ENCODE measurements at regions not wholly inside any gene's neighbourhood (a gene's known extent, or its start where the extent isn't known, plus 50 kb on each side); places are given as distances from the start of the nearest gene placed in this dataset.

DNA sequence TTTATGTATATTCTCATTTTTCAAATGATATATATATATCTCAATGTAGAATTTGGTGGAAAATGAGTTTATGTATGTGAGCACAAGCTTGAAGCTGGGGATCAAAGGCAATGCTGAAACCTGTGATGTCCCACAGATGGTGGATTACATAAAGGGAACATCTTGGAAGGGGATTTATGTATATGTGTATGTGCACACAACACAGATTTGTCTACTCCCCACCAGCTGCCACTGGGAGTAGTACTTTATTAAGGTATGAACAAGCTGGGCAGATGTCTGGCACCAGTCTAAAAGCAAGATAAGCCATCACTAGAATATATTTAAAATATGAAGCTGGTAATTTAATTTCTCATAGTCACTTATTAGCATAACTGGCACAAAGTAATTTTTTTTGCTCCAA, 895.6 kb downstream of the SLC6A15 start:
- no peak for TF ChIP-seq EZH2phosphoT487 (IDR thresholded peaks at IDR 0.05; ENCODE audit: low read depth)
- TF ChIP-seq, protein P1, sequence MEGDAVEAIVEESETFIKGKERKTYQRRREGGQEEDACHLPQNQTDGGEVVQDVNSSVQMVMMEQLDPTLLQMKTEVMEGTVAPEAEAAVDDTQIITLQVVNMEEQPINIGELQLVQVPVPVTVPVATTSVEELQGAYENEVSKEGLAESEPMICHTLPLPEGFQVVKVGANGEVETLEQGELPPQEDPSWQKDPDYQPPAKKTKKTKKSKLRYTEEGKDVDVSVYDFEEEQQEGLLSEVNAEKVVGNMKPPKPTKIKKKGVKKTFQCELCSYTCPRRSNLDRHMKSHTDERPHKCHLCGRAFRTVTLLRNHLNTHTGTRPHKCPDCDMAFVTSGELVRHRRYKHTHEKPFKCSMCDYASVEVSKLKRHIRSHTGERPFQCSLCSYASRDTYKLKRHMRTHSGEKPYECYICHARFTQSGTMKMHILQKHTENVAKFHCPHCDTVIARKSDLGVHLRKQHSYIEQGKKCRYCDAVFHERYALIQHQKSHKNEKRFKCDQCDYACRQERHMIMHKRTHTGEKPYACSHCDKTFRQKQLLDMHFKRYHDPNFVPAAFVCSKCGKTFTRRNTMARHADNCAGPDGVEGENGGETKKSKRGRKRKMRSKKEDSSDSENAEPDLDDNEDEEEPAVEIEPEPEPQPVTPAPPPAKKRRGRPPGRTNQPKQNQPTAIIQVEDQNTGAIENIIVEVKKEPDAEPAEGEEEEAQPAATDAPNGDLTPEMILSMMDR (IDR thresholded peaks at IDR 0.05; ENCODE audit: low read depth, low read length): no peak

DNA sequence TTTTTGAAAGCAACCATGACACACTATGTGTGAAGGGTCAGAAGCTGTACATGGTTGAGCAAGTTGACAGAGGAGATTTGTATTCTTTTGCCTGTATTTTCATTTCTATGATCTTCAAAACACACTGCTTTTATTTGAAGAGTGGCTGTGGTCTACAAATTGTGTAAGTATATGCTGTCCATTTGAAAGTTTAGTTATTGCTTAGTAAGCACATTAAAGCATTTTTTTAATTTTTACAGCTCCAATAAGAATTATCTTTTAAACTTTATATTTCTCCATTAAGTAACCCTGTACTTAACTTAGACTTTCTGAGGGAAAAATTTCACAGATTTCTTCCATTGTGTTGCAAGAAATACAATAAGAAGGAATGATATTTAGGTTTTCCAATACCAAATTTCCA, 915.2 kb downstream of the SLC6A15 start:
- TF ChIP-seq EZH2phosphoT487 (IDR thresholded peaks at IDR 0.05; ENCODE audit: low read depth): no peak
- TF ChIP-seq, protein P1 (IDR thresholded peaks at IDR 0.05; ENCODE audit: low read depth, low read length): no peak
- no peaks in the 10 kb centered on the region for H3K9me3 ChIP-seq (ENCODE audit: insufficient read depth, low read length)
- no peaks in the 10 kb centered on the region for H4K20me1 ChIP-seq (ENCODE audit: insufficient read depth, low read length)
- no peak overlapping the region for H3K4me3 ChIP-seq (ENCODE audit: low read length)
- no peak overlapping the region for H3K4me2 ChIP-seq (ENCODE audit: low read length)
- no peaks in the 10 kb centered on the region for H3K36me3 ChIP-seq (replicated peaks; ENCODE audit: low read depth, low read length)
- no peaks in the 10 kb centered on the region for H3K79me2 ChIP-seq (ENCODE audit: low read length)
- H3K4me1 ChIP-seq (ENCODE audit: low read length): no peaks in the 10 kb centered on the region
- H2AFZ ChIP-seq (ENCODE audit: low read depth, low read length): no peak overlapping the region
- no peaks in the 10 kb centered on the region for H3K27me3 ChIP-seq (ENCODE audit: low read depth, low read length)
- H3K27ac ChIP-seq (ENCODE audit: low read length): no peak overlapping the region
- H3K9ac ChIP-seq (ENCODE audit: low read length): no peak overlapping the region

More for the DNA sequence above, 895.6 kb downstream of the SLC6A15 start:
- Histone ChIP-seq H3K4me2 (ENCODE audit: low read length) (no peak overlapping the region), H3K36me3 (replicated peaks; ENCODE audit: low read depth, low read length) (no peaks in the 10 kb centered on the region), H3K27me3 (ENCODE audit: low read depth, low read length) (no peaks in the 10 kb centered on the region), H3K4me1 (ENCODE audit: low read length) (no peaks in the 10 kb centered on the region), H3K27ac (ENCODE audit: low read length) (no peak overlapping the region), H2AFZ (ENCODE audit: low read depth, low read length) (no peak overlapping the region), H3K9me3 (ENCODE audit: insufficient read depth, low read length) (no peaks in the 10 kb centered on the region), H3K9ac (ENCODE audit: low read length) (no peak overlapping the region), H3K79me2 (ENCODE audit: low read length) (no peaks in the 10 kb centered on the region), H3K4me3 (ENCODE audit: low read length) (no peak overlapping the region), H4K20me1 (ENCODE audit: insufficient read depth, low read length) (no peaks in the 10 kb centered on the region)

DNA sequence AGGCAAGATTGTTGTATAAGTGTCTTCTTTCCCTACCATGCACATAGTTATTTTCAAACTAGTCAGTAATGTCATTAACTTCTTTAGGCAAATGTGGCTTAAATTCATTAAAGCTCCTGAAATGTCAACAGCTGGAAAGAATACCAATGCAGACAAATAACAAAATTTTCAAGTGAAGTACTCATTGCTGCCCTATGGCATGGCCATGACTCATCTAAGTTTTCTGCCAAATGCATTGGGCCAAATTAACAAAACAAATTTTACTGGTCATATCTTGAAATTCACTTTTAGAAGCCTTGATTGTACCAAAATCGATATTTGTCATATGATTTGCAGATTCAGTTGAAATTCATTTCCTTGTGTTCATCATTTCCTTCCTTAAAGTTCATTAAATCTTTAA, 915.9 kb downstream of the SLC6A15 start:
- no peak overlapping the region for H3K4me2 ChIP-seq (ENCODE audit: low read length)
- H3K9ac ChIP-seq (ENCODE audit: low read length): no peak overlapping the region
- H3K4me3 ChIP-seq (ENCODE audit: low read length): no peak overlapping the region
- H3K79me2 ChIP-seq (ENCODE audit: low read length): no peaks in the 10 kb centered on the region
- no peak overlapping the region for H3K27ac ChIP-seq (ENCODE audit: low read length)
- H4K20me1 ChIP-seq (ENCODE audit: insufficient read depth, low read length): no peaks in the 10 kb centered on the region
- H3K27me3 ChIP-seq (ENCODE audit: low read depth, low read length): no peaks in the 10 kb centered on the region
- no peaks in the 10 kb centered on the region for H3K36me3 ChIP-seq (replicated peaks; ENCODE audit: low read depth, low read length)
- TF ChIP-seq, protein P1 (IDR thresholded peaks at IDR 0.05; ENCODE audit: low read depth, low read length): no peak
- no peak for TF ChIP-seq EZH2phosphoT487 (IDR thresholded peaks at IDR 0.05; ENCODE audit: low read depth)
- H2AFZ ChIP-seq (ENCODE audit: low read depth, low read length): no peak overlapping the region
- H3K4me1 ChIP-seq (ENCODE audit: low read length): no peaks in the 10 kb centered on the region
- H3K9me3 ChIP-seq (ENCODE audit: insufficient read depth, low read length): no peaks in the 10 kb centered on the region

DNA sequence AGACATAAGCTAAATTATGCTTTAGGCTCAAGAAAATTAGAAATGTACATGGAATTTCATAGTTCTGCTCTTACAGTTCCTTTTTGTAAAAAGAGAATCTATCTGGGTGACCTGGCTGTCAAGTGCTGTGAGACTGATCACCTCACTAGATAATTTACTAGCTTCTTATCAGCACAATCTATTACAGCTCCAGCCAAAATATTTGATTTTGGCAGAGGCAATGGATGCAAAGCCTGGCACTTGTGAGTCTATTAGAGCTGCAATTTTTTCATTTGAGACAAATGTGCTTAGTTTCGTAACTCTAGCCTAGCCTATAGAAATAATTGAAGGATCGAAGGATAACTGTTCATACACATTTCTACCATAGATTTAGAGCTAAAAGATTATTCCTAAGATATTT, 927.5 kb downstream of the SLC6A15 start:
- H2AFZ ChIP-seq (ENCODE audit: low read depth, low read length): no peak overlapping the region
- no peaks in the 10 kb centered on the region for H4K20me1 ChIP-seq (ENCODE audit: insufficient read depth, low read length)
- H3K4me2 ChIP-seq (ENCODE audit: low read length): no peak overlapping the region
- H3K36me3 ChIP-seq (replicated peaks; ENCODE audit: low read depth, low read length): no peaks in the 10 kb centered on the region
- H3K9me3 ChIP-seq (ENCODE audit: insufficient read depth, low read length): no peaks in the 10 kb centered on the region
- H3K9ac ChIP-seq (ENCODE audit: low read length): no peak overlapping the region
- TF ChIP-seq, protein P1 (IDR thresholded peaks at IDR 0.05; ENCODE audit: low read depth, low read length): no peak
- TF ChIP-seq EZH2phosphoT487 (IDR thresholded peaks at IDR 0.05; ENCODE audit: low read depth): no peak
- H3K4me1 ChIP-seq (ENCODE audit: low read length): no peaks in the 10 kb centered on the region
- no peaks in the 10 kb centered on the region for H3K79me2 ChIP-seq (ENCODE audit: low read length)
- no peaks in the 10 kb centered on the region for H3K27me3 ChIP-seq (ENCODE audit: low read depth, low read length)
- no peak overlapping the region for H3K27ac ChIP-seq (ENCODE audit: low read length)
- H3K4me3 ChIP-seq (ENCODE audit: low read length): no peak overlapping the region
